Astrocyte (in vitro differentiated cells and primary cell): ENCODE measurements at regions not wholly inside any gene's neighbourhood (a gene's known extent, or its start where the extent isn't known, plus 50 kb on each side); places are given as distances from the start of the nearest gene placed in this dataset.

Experiments used
- DNase-seq: peaks from one replicate; pipeline ENCODE4 v3.0.0-alpha.2; 2010; ENCODE audit warnings: low read depth
- FAIRE-seq: peaks from 2 replicates; lab custom pipeline; 2011; peaks lifted over from hg19 to GRCh38; lab: Jason Lieb, UNC
- H2AFZ ChIP-seq: 2 replicates; pipeline ENCODE4 v1.6.0; 2012; ENCODE audit warnings: low read depth, low read length, inconsistent platforms
- H3K27ac ChIP-seq: 2 replicates; pipeline ENCODE4 v1.5.1; 2011; ENCODE audit warnings: low read depth, low read length, inconsistent platforms
- H3K27me3 ChIP-seq: 2 replicates; pipeline ENCODE4 v1.6.0; 2011; ENCODE audit warnings: low read length, inconsistent platforms; ENCODE audit not compliant: insufficient read depth
- H3K36me3 ChIP-seq: 2 replicates; pipeline ENCODE4 v1.5.1; 2011; ENCODE audit warnings: low read length, inconsistent platforms; ENCODE audit not compliant: insufficient read depth
- H3K4me1 ChIP-seq: 2 replicates; pipeline ENCODE4 v1.5.1; 2011; ENCODE audit warnings: low read length, inconsistent platforms; ENCODE audit not compliant: insufficient read depth
- H3K4me2 ChIP-seq: 2 replicates; pipeline ENCODE4 v1.6.0; 2012; ENCODE audit warnings: low read length, inconsistent platforms
- H3K4me3 ChIP-seq: 2 replicates; pipeline ENCODE4 v1.5.1; 2011; ENCODE audit warnings: low read depth, mild to moderate bottlenecking, low read length, inconsistent platforms; ENCODE audit not compliant: insufficient read depth
- H3K79me2 ChIP-seq: 2 replicates; pipeline ENCODE4 v1.6.0; 2012; ENCODE audit warnings: mild to moderate bottlenecking, low read length, inconsistent platforms; ENCODE audit not compliant: insufficient read depth
- H3K9ac ChIP-seq: 2 replicates; pipeline ENCODE4 v1.6.0; 2012; ENCODE audit warnings: mild to moderate bottlenecking, low read length, inconsistent platforms
- H3K9me3 ChIP-seq: 2 replicates; pipeline ENCODE4 v1.5.1; 2012; ENCODE audit warnings: low read depth, mild to moderate bottlenecking, low read length, inconsistent platforms; ENCODE audit not compliant: insufficient read depth
- H4K20me1 ChIP-seq: 2 replicates; pipeline ENCODE4 v1.6.0; 2012; ENCODE audit warnings: low read length, inconsistent platforms; ENCODE audit not compliant: insufficient read depth
- H3K27ac Mint-ChIP-seq: one replicate; pipeline ENCODE4 v1.8.0; 2021; ENCODE audit warnings: mild to moderate bottlenecking, mixed read lengths; ENCODE audit not compliant: unreplicated experiment
- H3K27me3 Mint-ChIP-seq: one replicate; pipeline ENCODE4 v1.8.0; 2021; ENCODE audit warnings: low read depth, mixed read lengths; ENCODE audit not compliant: unreplicated experiment
- H3K36me3 Mint-ChIP-seq: one replicate; pipeline ENCODE4 v1.8.0; 2021; ENCODE audit warnings: low read depth, mixed read lengths; ENCODE audit not compliant: unreplicated experiment
- H3K4me1 Mint-ChIP-seq: one replicate; pipeline ENCODE4 v1.8.0; 2021; ENCODE audit warnings: low read depth, mixed read lengths; ENCODE audit not compliant: unreplicated experiment
- H3K4me3 Mint-ChIP-seq: one replicate; pipeline ENCODE4 v1.8.0; 2021; ENCODE audit warnings: mild to moderate bottlenecking, moderate library complexity, mixed read lengths; ENCODE audit not compliant: unreplicated experiment
- H3K9me3 Mint-ChIP-seq: one replicate; pipeline ENCODE4 v1.8.0; 2021; ENCODE audit warnings: mild to moderate bottlenecking, mixed read lengths; ENCODE audit not compliant: unreplicated experiment
- CTCF ChIP-seq: IDR thresholded peaks from 2 replicates; pipeline ENCODE4 v1.5.1; 2011; ENCODE audit warnings: low read depth, mild to moderate bottlenecking, inconsistent platforms, low read length, moderate library complexity; ENCODE audit not compliant: insufficient read depth
- EZH2 ChIP-seq: IDR thresholded peaks from 2 replicates; pipeline ENCODE4 v1.6.1; 2012; ENCODE audit warnings: mild to moderate bottlenecking, low read length, inconsistent platforms; ENCODE audit not compliant: insufficient read depth

GRCh38 chr1:184146202-184146601, 94.7 kb downstream of the TSEN15 start:
- Mint-ChIP-seq H3K27ac (no peak overlapping the region), H3K9me3 (peaks cover 16% of the 10 kb centered on the region), H3K36me3 (no peaks in the 10 kb centered on the region), H3K4me1 (peaks cover 2% of the 10 kb centered on the region), H3K4me3 (no peak overlapping the region), H3K27me3 (peaks cover 7% of the 10 kb centered on the region)
- no peaks in the 10 kb centered on the region for H3K4me1 ChIP-seq
- no peak overlapping the region for H3K9ac ChIP-seq
- no peak overlapping the region for H3K4me3 ChIP-seq
- H3K4me2 ChIP-seq, result no peak overlapping the region
- H3K9me3 ChIP-seq, result no peaks in the 10 kb centered on the region
- H3K36me3 ChIP-seq, result no peaks in the 10 kb centered on the region
- no peaks in the 10 kb centered on the region for H4K20me1 ChIP-seq
- no peak overlapping the region for H2AFZ ChIP-seq
- DNase-seq (no peak), FAIRE-seq (no peak)
- H3K27ac ChIP-seq, result no peak overlapping the region
- no peak for TF ChIP-seq CTCF
- TF ChIP-seq EZH2, result no peak
- no peaks in the 10 kb centered on the region for H3K27me3 ChIP-seq
- no peaks in the 10 kb centered on the region for H3K79me2 ChIP-seq

- H3K9me3 Mint-ChIP-seq, result peaks cover 13% of the 10 kb centered on the region
- H3K27me3 Mint-ChIP-seq, result peaks cover 9% of the 10 kb centered on the region
- FAIRE-seq, result peak; percentile 58
Measured at GRCh38 chr1:184150776-184151531, 99.4 kb downstream of the TSEN15 start.

More at GRCh38 chr1:184150776-184151531, 99.4 kb downstream of the TSEN15 start:
- DNase-seq, result peak; percentile 74
- H3K4me2 ChIP-seq, result no peak overlapping the region
- peaks cover 9% of the 10 kb centered on the region for H3K4me1 Mint-ChIP-seq
- H3K36me3 Mint-ChIP-seq, result no peaks in the 10 kb centered on the region
- no peaks in the 10 kb centered on the region for H3K9me3 ChIP-seq
- H3K4me1 ChIP-seq, result peaks cover 8% of the 10 kb centered on the region
- TF ChIP-seq EZH2 (no peak), CTCF (no peak)
- H3K36me3 ChIP-seq, result no peaks in the 10 kb centered on the region
- H4K20me1 ChIP-seq, result no peaks in the 10 kb centered on the region
- H3K9ac ChIP-seq, result no peak overlapping the region
- H2AFZ ChIP-seq, result peak overlapping the region; percentile 2
- no peak overlapping the region for H3K27ac ChIP-seq
- no peak overlapping the region for H3K27ac Mint-ChIP-seq
- H3K4me3 ChIP-seq, result no peak overlapping the region
- no peaks in the 10 kb centered on the region for H3K79me2 ChIP-seq
- no peak overlapping the region for H3K4me3 Mint-ChIP-seq
- H3K27me3 ChIP-seq, result no peaks in the 10 kb centered on the region
